Stimulated activated CD8-positive, alpha-beta memory T cell treated with anti-CD3 and anti-CD28 coated beads, Interleukin-2, amount 100 ng/mL, for 48 hours (primary cell): ENCODE measurements at regions not wholly inside any gene's neighbourhood (a gene's known extent, or its start where the extent isn't known, plus 50 kb on each side); places are given as distances from the start of the nearest gene placed in this dataset.
A peak's percentile ranks its signal among the peaks of the same experiment; 100 is the strongest.
"Not testable (repeated sequence)": the region's sequence is repeated elsewhere in the genome, so short reads cannot be mapped to it uniquely, and the experiment has no call there.

Experiments
- DNase-seq, 2 donors: peaks; one replicate each; pipeline ENCODE4 v3.0.0-alpha.2; 2020; ENCODE audit warnings: low read depth in 2 of 2

DNA sequence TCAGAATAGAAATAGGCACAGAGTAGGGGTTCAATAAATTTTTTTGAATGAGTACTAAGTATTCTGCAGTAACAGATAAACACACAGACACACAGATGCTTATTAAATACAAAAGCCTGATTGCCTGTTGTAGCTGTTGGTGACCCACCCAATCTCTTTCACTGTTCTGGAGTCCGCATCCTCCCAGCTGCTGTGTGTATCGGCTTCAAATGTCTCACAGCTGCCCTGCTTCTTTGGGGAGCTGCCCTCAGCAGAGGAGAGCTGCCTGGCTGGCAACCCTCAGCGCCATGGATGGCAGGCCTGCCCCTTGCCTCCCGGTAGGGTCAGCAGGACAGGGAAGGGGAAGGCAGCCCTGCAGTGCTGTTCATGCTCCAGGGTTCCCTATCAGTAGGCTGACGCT lies 50.5 kb upstream of the PRNP start:
- DNase-seq = no peak

GRCh38 chr20:4635342-4635741 lies 50.9 kb upstream of the PRNP start:
- DNase-seq = no peak

DNA sequence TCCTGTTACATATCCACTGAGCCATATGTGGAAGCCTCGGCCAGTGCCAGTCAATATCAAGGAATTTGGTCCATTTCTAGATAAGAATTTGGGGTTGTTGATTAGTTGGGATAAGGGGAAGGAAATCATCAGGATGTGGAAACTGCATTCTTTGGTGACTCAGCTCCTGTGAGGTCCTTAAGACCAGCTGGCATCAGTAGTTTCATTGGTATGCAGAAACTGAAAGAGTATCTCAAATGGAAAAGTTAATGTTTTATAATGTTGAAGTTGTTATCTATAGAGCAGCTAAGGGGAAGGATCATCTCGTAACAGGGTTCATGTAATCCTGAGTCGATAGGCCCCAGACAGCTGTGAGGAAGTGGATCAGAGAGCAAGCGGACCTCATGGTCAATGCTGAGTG lies 52.5 kb upstream of the PRNP start:
- no peak for DNase-seq

GRCh38 chr20:4633379-4633778 lies 52.9 kb upstream of the PRNP start:
- no peak for DNase-seq

DNA sequence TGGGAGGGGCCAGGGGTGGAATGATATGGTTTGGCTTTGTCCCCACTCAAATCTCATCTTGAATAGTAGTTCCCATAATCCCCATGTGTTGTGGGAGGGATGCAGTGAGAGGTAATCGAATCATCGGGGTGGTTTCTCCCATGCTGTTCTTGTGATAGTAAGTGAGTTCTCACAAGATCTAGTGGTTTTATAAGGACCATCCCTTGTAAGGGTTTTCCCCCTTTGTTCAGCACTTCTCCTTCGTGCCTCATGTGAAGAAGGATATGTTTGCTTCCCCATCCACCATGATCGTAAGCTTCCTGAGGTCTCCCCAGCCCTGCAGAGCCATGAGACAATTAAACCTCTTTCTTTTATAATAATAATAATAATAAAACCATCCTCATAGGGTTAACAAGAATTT lies 53.4 kb upstream of the PRNP start:
- DNase-seq = no peak

GRCh38 chr20:4626228-4626627 lies 60.0 kb upstream of the PRNP start:
- no peak for DNase-seq

- DNase-seq = no peak
These were observed 60.6 kb upstream of the PRNP start for GRCh38 chr20:4625687-4626086.

DNA sequence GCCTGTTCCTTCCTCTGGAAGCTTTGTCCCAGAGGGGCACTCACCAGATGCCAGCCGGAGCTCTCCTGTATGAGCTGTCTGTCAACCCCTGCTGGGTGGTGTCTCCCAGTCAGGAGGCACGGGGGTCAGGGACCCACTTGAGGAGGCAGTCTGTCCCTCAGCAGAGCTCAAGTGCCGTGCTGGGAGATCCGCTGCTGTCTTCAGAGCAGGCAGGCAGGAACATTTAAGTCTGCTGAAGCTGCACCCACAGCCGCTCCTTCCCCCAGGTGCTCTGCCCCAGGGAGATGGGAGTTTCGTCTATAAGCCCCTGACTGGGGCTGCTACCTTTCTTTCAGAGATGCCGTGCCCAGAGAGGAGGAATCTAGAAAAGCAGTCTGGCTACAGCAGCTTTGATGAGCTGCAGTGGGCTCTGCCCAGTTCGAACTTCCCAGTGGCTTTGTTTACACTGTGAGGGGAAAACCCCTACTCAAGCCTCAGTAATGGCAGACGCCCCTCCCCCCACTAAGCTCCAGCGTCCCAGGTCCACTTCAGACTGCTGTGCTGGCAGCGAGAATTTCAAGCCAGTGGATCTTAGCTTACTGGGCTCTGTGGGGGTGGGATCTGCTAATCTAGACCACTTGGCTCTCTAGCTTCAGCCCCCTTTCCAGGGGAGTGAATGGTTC lies 61.5 kb upstream of the PRNP start:
- not testable (repeated sequence) for DNase-seq

GRCh38 chr20:4619144-4619543 lies 67.1 kb upstream of the PRNP start:
- not testable (repeated sequence) for DNase-seq

DNA sequence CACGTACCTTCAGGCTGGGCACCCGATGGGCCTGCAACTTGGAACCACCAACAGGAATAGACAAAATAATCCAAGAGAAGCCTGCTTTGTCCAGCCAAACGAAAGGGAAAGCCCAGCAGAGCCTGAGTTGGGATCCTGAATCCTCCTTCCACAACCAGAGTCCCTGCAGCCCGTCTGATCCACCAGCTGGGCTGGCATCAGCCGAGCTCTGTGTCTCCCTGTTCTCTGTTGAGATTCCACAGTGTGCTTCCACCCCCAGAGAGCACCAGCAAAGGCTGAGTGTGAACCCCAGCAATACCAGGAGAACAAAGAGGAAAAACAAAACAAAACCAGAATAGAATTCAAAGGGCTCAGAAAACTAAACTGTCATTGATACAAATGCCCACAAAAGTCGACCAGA lies 68.8 kb upstream of the PRNP start:
- DNase-seq = no peak

- no peak for DNase-seq
These were observed 69.2 kb upstream of the PRNP start for GRCh38 chr20:4617019-4617418.

- DNase-seq = peak; percentile 37 to 46
These were observed 72.3 kb upstream of the PRNP start for GRCh38 chr20:4613718-4614620.

GRCh38 chr20:4613184-4613583 lies 73.1 kb upstream of the PRNP start:
- no peak for DNase-seq

GRCh38 chr20:4610871-4611270 lies 75.4 kb upstream of the PRNP start:
- DNase-seq = no peak

DNA sequence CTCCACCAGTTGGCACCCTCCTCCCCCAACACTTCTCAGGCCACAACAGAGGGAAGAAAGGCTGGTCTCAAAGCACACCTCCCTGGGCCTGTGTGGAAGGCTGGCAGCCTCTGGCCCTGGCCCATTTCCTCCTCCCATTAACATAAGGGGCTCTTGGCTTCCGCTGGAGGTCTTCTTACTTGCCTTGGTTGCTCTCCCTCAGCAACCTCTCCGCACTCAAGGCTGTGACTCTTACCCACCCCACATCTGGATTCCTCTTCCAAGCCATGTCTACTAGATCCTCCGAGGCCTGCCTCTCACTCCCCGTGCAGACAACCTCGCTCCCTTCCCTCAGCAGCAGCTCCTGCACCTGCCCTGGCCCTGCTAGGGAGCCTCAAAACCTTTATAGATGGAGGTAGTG lies 76.7 kb upstream of the PRNP start:
- no peak for DNase-seq

DNA sequence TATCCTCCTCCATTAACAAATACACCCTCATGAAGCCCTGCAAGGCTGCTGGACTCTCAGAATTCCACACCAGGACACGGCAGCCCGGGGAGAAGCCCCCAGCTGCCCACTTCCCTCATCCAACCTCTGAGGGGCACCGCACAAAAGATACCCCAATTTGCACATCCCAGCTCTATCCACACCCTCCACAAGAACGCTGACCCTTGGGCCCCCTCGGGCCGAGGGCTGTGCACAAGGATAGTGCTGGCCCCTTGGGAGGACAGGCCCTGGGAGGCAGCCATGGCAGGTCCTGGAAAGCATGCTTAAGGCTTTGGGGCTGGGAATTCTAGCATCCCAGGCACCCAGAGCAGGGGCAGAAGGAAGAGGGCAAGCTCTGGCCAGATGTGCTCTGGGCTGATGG lies 77.4 kb upstream of the PRNP start:
- DNase-seq = no peak

DNA sequence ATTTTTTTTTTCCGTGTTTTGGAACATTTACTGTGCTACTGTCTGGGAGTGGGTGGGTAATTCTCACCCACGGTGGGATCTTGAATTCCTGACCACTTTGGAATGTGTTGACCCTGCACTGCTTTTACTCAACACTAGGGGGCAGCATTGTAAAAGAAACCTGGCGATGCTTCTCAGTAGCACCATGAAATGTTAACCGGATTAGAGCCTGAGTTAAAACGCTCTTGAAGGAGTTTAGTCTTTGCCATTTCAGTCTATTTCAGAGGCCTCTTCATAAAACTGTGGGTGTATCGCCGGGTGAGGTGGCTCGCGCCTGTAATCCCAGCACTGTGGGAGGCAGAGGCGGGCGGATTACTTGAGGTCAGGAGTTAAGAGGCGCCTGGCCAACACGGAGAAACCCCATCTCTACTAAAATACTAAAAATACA lies 79.0 kb upstream of the PRNP start:
- DNase-seq = no peak

DNA sequence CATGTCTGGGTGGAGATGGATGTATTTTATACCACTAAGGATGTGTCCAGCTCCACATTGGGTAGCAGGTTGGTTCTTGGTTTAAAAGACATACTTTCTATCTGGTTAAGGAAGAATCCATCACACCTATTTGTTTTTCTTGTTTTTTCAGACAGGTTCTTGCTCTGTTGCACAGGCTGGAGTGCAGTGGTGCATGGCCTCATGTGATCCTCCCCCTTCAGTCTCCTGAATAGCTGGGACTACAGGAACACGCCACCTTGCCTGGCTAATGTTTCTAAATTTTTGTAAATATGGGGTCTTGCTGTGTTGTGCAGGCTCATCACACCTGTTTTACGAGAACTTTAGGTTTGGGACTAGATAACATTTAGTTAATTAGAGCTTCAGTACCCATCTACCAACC lies 80.2 kb upstream of the PRNP start:
- no peak for DNase-seq

GRCh38 chr20:4605166-4605565 lies 81.1 kb upstream of the PRNP start:
- DNase-seq = no peak

DNA sequence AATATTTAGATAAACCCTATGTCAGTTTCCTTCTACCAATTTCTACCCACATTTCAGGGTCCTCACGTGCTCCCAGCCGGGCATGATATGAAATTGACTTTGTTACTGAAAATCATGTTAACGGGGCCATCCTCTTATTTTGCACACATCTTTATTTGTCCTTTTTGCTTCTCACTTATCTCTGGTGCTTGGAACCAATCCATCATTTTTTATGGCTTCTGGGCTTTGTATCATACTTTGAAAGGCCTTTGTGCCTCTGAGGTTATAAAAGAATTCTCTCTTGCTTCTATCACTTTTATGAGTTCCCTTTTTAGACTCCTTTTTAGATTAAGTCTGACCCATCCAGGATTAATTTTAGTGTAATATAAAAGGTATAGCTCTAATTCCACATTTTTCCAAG lies 81.7 kb upstream of the PRNP start:
- DNase-seq = no peak

DNA sequence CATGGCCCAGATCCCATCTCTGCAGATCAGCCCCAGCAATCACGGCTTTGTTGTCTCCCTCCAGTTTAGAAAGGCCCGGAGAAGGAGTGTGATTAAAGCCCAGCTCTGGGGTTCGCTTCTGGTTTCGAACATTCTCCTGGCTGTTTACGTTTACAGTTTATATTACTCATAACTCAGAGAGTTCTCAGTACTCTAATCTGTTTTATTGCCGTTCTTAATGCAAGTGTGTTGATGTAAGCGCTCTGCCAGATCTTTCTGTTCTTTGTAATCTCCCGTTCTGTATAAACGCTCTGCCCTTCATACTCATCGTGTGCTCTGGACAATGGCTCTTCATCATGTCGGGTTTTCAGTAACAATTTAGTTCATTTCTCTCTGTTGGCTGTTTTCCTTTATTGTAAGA lies 82.5 kb upstream of the PRNP start:
- DNase-seq = no peak

DNA sequence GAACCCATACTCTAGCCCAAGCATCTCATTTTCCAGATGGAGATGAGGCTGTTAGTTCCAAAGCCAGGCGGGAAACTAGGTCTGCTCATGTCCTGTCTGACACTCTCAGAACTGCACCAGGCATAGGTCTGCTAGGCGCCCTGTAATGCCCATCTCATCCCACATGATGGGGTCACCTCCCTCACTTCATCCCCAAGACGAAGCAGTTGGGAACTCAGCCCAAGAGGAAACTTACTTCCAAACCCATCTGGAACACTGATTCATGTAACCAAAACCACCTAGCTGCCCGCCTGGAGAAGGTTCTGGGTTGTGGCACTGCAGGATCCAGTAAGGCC lies 84.0 kb upstream of the PRNP start:
- no peak for DNase-seq

DNA sequence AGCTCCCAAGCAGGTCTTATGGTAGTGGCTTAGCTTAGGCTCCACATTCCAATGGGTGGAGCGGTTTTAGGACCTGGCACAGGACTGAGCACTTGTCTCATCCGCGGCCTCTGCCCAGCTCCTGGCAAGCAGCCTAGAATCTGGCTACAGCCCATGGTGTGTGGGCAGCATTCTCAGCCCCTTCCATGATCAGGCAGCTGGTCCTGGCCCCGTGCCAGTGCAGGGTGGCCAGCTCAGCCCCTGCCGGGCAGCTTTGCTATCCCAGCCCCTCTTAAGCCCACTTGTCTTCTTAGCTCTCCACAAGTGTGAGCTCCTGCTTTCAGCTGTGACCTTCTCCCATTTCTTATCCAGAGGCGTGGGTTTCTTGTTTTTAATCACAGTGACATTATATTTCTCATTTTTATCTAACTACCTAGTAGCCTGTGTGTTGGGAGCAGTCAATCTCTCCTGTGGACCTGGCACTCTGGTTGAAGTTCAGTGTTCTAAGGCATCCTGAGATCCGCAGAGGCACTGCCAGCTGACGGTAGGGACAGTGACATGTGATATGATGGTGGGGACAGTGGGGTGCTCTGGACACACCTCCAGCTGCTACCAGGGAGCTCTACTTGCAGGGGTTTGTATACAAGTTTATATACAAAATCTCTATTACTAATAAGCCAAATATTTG lies 84.5 kb upstream of the PRNP start:
- DNase-seq = no peak
